ENCODE measurements at regions not wholly inside any gene's neighbourhood (a gene's known extent, or its start where the extent isn't known, plus 50 kb on each side); places are given as distances from the start of the nearest gene placed in this dataset.

GRCh38 chr20:51249215-51249614 is 226.3 kb upstream of the KCNG1 start:
- H3K27me3 ChIP-seq (ENCODE audit: control insufficient read depth, insufficient read depth, low read length, poor library complexity, severe bottlenecking): no peaks in the 10 kb centered on the region
- 81 to 82% methylated on average over 4 of the region's 4 CpGs for WGBS, 2 experiments
- no peak overlapping the region for H3K27ac ChIP-seq (ENCODE audit: insufficient read depth, low read depth, low read length, poor library complexity, severe bottlenecking)
- H3K4me1 ChIP-seq (ENCODE audit: control insufficient read depth, insufficient read depth, low read length): no peaks in the 10 kb centered on the region
- no peaks in the 10 kb centered on the region for H3K9me3 ChIP-seq (ENCODE audit: control insufficient read depth, low read length)
- no peaks in the 10 kb centered on the region for H3K36me3 ChIP-seq (ENCODE audit: control insufficient read depth, insufficient read depth, low read length)
- no peak overlapping the region for H3K4me3 ChIP-seq (ENCODE audit: insufficient read depth, low read depth, low read length)

GRCh38 chr20:51244466-51244865 is 221.6 kb upstream of the KCNG1 start:
- no peak overlapping the region for H3K27ac ChIP-seq (ENCODE audit: insufficient read depth, low read depth, low read length, poor library complexity, severe bottlenecking)
- WGBS, 2 experiments: 92 to 94% methylated on average over 10 of the region's 10 CpGs
- H3K4me3 ChIP-seq (ENCODE audit: insufficient read depth, low read depth, low read length): no peak overlapping the region
- H3K36me3 ChIP-seq (ENCODE audit: control insufficient read depth, insufficient read depth, low read length): no peaks in the 10 kb centered on the region
- no peaks in the 10 kb centered on the region for H3K4me1 ChIP-seq (ENCODE audit: control insufficient read depth, insufficient read depth, low read length)
- peaks cover 3% of the 10 kb centered on the region for H3K9me3 ChIP-seq (ENCODE audit: control insufficient read depth, low read length)
- no peaks in the 10 kb centered on the region for H3K27me3 ChIP-seq (ENCODE audit: control insufficient read depth, insufficient read depth, low read length, poor library complexity, severe bottlenecking)

GRCh38 chr20:51238675-51239305 is 215.9 kb upstream of the KCNG1 start:
- Histone ChIP-seq H3K4me3 (ENCODE audit: insufficient read depth, low read depth, low read length) (no peak overlapping the region), H3K4me1 (ENCODE audit: control insufficient read depth, insufficient read depth, low read length) (no peaks in the 10 kb centered on the region), H3K9me3 (ENCODE audit: control insufficient read depth, low read length) (peaks cover 3% of the 10 kb centered on the region), H3K27ac (ENCODE audit: insufficient read depth, low read depth, low read length, poor library complexity, severe bottlenecking) (no peak overlapping the region), H3K36me3 (ENCODE audit: control insufficient read depth, insufficient read depth, low read length) (no peaks in the 10 kb centered on the region), H3K27me3 (ENCODE audit: control insufficient read depth, insufficient read depth, low read length, poor library complexity, severe bottlenecking) (no peaks in the 10 kb centered on the region)
- whole genome bisulfite sequencing, 2 experiments: 95 to 96% methylated on average over 8 of the region's 8 CpGs

GRCh38 chr20:51237791-51238190 is 214.9 kb upstream of the KCNG1 start:
- H3K9me3 ChIP-seq (ENCODE audit: control insufficient read depth, low read length): peaks cover 3% of the 10 kb centered on the region
- no peaks in the 10 kb centered on the region for H3K4me1 ChIP-seq (ENCODE audit: control insufficient read depth, insufficient read depth, low read length)
- H3K27ac ChIP-seq (ENCODE audit: insufficient read depth, low read depth, low read length, poor library complexity, severe bottlenecking): no peak overlapping the region
- H3K27me3 ChIP-seq (ENCODE audit: control insufficient read depth, insufficient read depth, low read length, poor library complexity, severe bottlenecking): no peaks in the 10 kb centered on the region
- no peak overlapping the region for H3K4me3 ChIP-seq (ENCODE audit: insufficient read depth, low read depth, low read length)
- H3K36me3 ChIP-seq (ENCODE audit: control insufficient read depth, insufficient read depth, low read length): no peaks in the 10 kb centered on the region
- WGBS, 2 experiments: 87 to 90% methylated on average over 11 of the region's 11 CpGs

- Histone ChIP-seq H3K9me3 (ENCODE audit: control insufficient read depth, low read length) (no peaks in the 10 kb centered on the region), H3K4me3 (ENCODE audit: insufficient read depth, low read depth, low read length) (no peak overlapping the region), H3K27ac (ENCODE audit: insufficient read depth, low read depth, low read length, poor library complexity, severe bottlenecking) (no peak overlapping the region), H3K27me3 (ENCODE audit: control insufficient read depth, insufficient read depth, low read length, poor library complexity, severe bottlenecking) (no peaks in the 10 kb centered on the region), H3K36me3 (ENCODE audit: control insufficient read depth, insufficient read depth, low read length) (no peaks in the 10 kb centered on the region), H3K4me1 (ENCODE audit: control insufficient read depth, insufficient read depth, low read length) (no peaks in the 10 kb centered on the region)
- 77 to 80% methylated on average over 6 of the region's 6 CpGs for WGBS, 2 experiments
Observed at GRCh38 chr20:51237278-51237677, 214.4 kb upstream of the KCNG1 start.

GRCh38 chr20:51236421-51236820 is 213.5 kb upstream of the KCNG1 start:
- H3K27me3 ChIP-seq (ENCODE audit: control insufficient read depth, insufficient read depth, low read length, poor library complexity, severe bottlenecking): no peaks in the 10 kb centered on the region
- H3K4me3 ChIP-seq (ENCODE audit: insufficient read depth, low read depth, low read length): no peak overlapping the region
- WGBS, 2 experiments: 93 to 100% methylated on average over 2 of the region's 2 CpGs
- no peak overlapping the region for H3K27ac ChIP-seq (ENCODE audit: insufficient read depth, low read depth, low read length, poor library complexity, severe bottlenecking)
- H3K9me3 ChIP-seq (ENCODE audit: control insufficient read depth, low read length): no peaks in the 10 kb centered on the region
- H3K4me1 ChIP-seq (ENCODE audit: control insufficient read depth, insufficient read depth, low read length): no peaks in the 10 kb centered on the region
- no peaks in the 10 kb centered on the region for H3K36me3 ChIP-seq (ENCODE audit: control insufficient read depth, insufficient read depth, low read length)

- Histone ChIP-seq H3K36me3 (ENCODE audit: control insufficient read depth, insufficient read depth, low read length) (no peaks in the 10 kb centered on the region), H3K4me1 (ENCODE audit: control insufficient read depth, insufficient read depth, low read length) (no peaks in the 10 kb centered on the region), H3K27me3 (ENCODE audit: control insufficient read depth, insufficient read depth, low read length, poor library complexity, severe bottlenecking) (no peaks in the 10 kb centered on the region), H3K27ac (ENCODE audit: insufficient read depth, low read depth, low read length, poor library complexity, severe bottlenecking) (no peak overlapping the region), H3K9me3 (ENCODE audit: control insufficient read depth, low read length) (no peaks in the 10 kb centered on the region), H3K4me3 (ENCODE audit: insufficient read depth, low read depth, low read length) (no peak overlapping the region)
- 91 to 95% methylated on average over 6 of the region's 6 CpGs for WGBS, 2 experiments
Observed at GRCh38 chr20:51233345-51233744, 210.4 kb upstream of the KCNG1 start.

GRCh38 chr20:51230727-51231126 is 207.8 kb upstream of the KCNG1 start:
- Histone ChIP-seq H3K27ac (ENCODE audit: insufficient read depth, low read depth, low read length, poor library complexity, severe bottlenecking) (no peak overlapping the region), H3K4me3 (ENCODE audit: insufficient read depth, low read depth, low read length) (no peak overlapping the region)
- 92 to 93% methylated on average over 11 of the region's 11 CpGs for WGBS, 2 experiments

GRCh38 chr20:51228763-51229162 is 205.9 kb upstream of the KCNG1 start:
- Histone ChIP-seq H3K4me1 (ENCODE audit: control insufficient read depth, insufficient read depth, low read length) (no peaks in the 10 kb centered on the region), H3K36me3 (ENCODE audit: control insufficient read depth, insufficient read depth, low read length) (no peaks in the 10 kb centered on the region), H3K9me3 (ENCODE audit: control insufficient read depth, low read length) (no peaks in the 10 kb centered on the region), H3K27me3 (ENCODE audit: control insufficient read depth, insufficient read depth, low read length, poor library complexity, severe bottlenecking) (no peaks in the 10 kb centered on the region), H3K27ac (ENCODE audit: insufficient read depth, low read depth, low read length, poor library complexity, severe bottlenecking) (no peak overlapping the region), H3K4me3 (ENCODE audit: insufficient read depth, low read depth, low read length) (no peak overlapping the region)

More at GRCh38 chr20:51230727-51231126, 207.8 kb upstream of the KCNG1 start:
- H3K9me3 ChIP-seq (ENCODE audit: control insufficient read depth, low read length): no peaks in the 10 kb centered on the region
- H3K4me1 ChIP-seq (ENCODE audit: control insufficient read depth, insufficient read depth, low read length): no peaks in the 10 kb centered on the region
- H3K36me3 ChIP-seq (ENCODE audit: control insufficient read depth, insufficient read depth, low read length): no peaks in the 10 kb centered on the region
- no peaks in the 10 kb centered on the region for H3K27me3 ChIP-seq (ENCODE audit: control insufficient read depth, insufficient read depth, low read length, poor library complexity, severe bottlenecking)

- Histone ChIP-seq H3K27me3 (ENCODE audit: control insufficient read depth, insufficient read depth, low read length, poor library complexity, severe bottlenecking) (no peaks in the 10 kb centered on the region), H3K4me1 (ENCODE audit: control insufficient read depth, insufficient read depth, low read length) (no peaks in the 10 kb centered on the region), H3K9me3 (ENCODE audit: control insufficient read depth, low read length) (no peaks in the 10 kb centered on the region), H3K4me3 (ENCODE audit: insufficient read depth, low read depth, low read length) (no peak overlapping the region), H3K27ac (ENCODE audit: insufficient read depth, low read depth, low read length, poor library complexity, severe bottlenecking) (no peak overlapping the region), H3K36me3 (ENCODE audit: control insufficient read depth, insufficient read depth, low read length) (no peaks in the 10 kb centered on the region)
- 93 to 94% methylated on average over 3 of the region's 3 CpGs for WGBS, 2 experiments
Observed at GRCh38 chr20:51227744-51228143, 204.8 kb upstream of the KCNG1 start.
